OCI-M2 (cell line): ENCODE measurements at regions not wholly inside any gene's neighbourhood (a gene's known extent, or its start where the extent isn't known, plus 50 kb on each side); places are given as distances from the start of the nearest gene placed in this dataset.
A peak's percentile ranks its signal among the peaks of the same experiment; 100 is the strongest.

Experiments used
- DNase-seq: peaks from one replicate; lab custom pipeline; 2025; ENCODE audit not compliant: unreplicated experiment; lab: John Stamatoyannopoulos, UW

GRCh38 chr13:44237881-44238421, 135.7 kb upstream of the SERP2 start:
- no peak for DNase-seq

- no peak for DNase-seq
Measured at GRCh38 chr13:44240611-44241145, 132.9 kb upstream of the SERP2 start.

- DNase-seq, result no peak
Measured at GRCh38 chr13:44241638-44242037, 132.0 kb upstream of the SERP2 start.

- DNase-seq, result no peak
Measured at GRCh38 chr13:44242766-44243165, 130.9 kb upstream of the SERP2 start.

- peak; percentile 6 for DNase-seq
Measured at GRCh38 chr13:44243198-44243857, 130.3 kb upstream of the SERP2 start.

- DNase-seq, result no peak
Measured at GRCh38 chr13:44244288-44244687, 129.3 kb upstream of the SERP2 start.

- DNase-seq, result no peak
Measured at GRCh38 chr13:44249431-44249836, 124.2 kb upstream of the SERP2 start.

GRCh38 chr13:44252938-44253337, 120.7 kb upstream of the SERP2 start:
- no peak for DNase-seq

- DNase-seq, result no peak
Measured at GRCh38 chr13:44255771-44256364, 117.8 kb upstream of the SERP2 start.

- DNase-seq, result no peak
Measured at GRCh38 chr13:44257796-44258195, 115.8 kb upstream of the SERP2 start.

GRCh38 chr13:44259045-44260027, 114.3 kb upstream of the SERP2 start:
- DNase-seq, result peak; percentile 66

- DNase-seq, result no peak
Measured at GRCh38 chr13:44260336-44260735, 113.3 kb upstream of the SERP2 start.

- no peak for DNase-seq
Measured at GRCh38 chr13:44263751-44264620, 109.6 kb upstream of the SERP2 start.

- no peak for DNase-seq
Measured at GRCh38 chr13:44266305-44266704, 107.3 kb upstream of the SERP2 start.

- no peak for DNase-seq
Measured at GRCh38 chr13:44266772-44267171, 106.9 kb upstream of the SERP2 start.

- no peak for DNase-seq
Measured at GRCh38 chr13:44267203-44267602, 106.4 kb upstream of the SERP2 start.

- no peak for DNase-seq
Measured at GRCh38 chr13:44267980-44268379, 105.6 kb upstream of the SERP2 start.

- DNase-seq, result no peak
Measured at GRCh38 chr13:44268980-44269379, 104.6 kb upstream of the SERP2 start.

GRCh38 chr13:44270150-44270549, 103.5 kb upstream of the SERP2 start:
- DNase-seq, result no peak

GRCh38 chr13:44271031-44271455, 102.6 kb upstream of the SERP2 start:
- DNase-seq, result no peak
